ENCODE measurements at regions not wholly inside any gene's neighbourhood (a gene's known extent, or its start where the extent isn't known, plus 50 kb on each side); places are given as distances from the start of the nearest gene placed in this dataset.

GRCh38 chr10:129231821-129232220 lies 235.2 kb upstream of the MGMT start:
- H3K36me3 Mint-ChIP-seq, result no peaks in the 10 kb centered on the region
- ATAC-seq (no peak), DNase-seq (ENCODE audit: low spot score in 2 of 2) (no peak)
- H3K27ac Mint-ChIP-seq, result no peak overlapping the region
- H3K9me3 Mint-ChIP-seq, result no peaks in the 10 kb centered on the region

GRCh38 chr10:129233351-129234148 lies 233.5 kb upstream of the MGMT start:
- Mint-ChIP-seq H3K27ac (no peak overlapping the region), H3K36me3 (no peaks in the 10 kb centered on the region), H3K9me3 (no peaks in the 10 kb centered on the region)
- DNase-seq (ENCODE audit: low spot score in 2 of 2), result no peak
- ATAC-seq, result no peak

- H3K9me3 Mint-ChIP-seq, result no peaks in the 10 kb centered on the region
Observed at GRCh38 chr10:129236274-129236691, 230.8 kb upstream of the MGMT start.

GRCh38 chr10:129241461-129241860 lies 225.6 kb upstream of the MGMT start:
- no peak for ATAC-seq
- no peaks in the 10 kb centered on the region for H3K9me3 Mint-ChIP-seq
- no peak for DNase-seq (ENCODE audit: low spot score in 2 of 2)
- H3K36me3 Mint-ChIP-seq, result no peaks in the 10 kb centered on the region
- H3K27ac Mint-ChIP-seq, result no peak overlapping the region

More at GRCh38 chr10:129236274-129236691, 230.8 kb upstream of the MGMT start:
- DNase-seq (ENCODE audit: low spot score in 2 of 2), result no peak
- no peaks in the 10 kb centered on the region for H3K36me3 Mint-ChIP-seq
- no peak for ATAC-seq
- no peak overlapping the region for H3K27ac Mint-ChIP-seq

- Mint-ChIP-seq H3K36me3 (no peaks in the 10 kb centered on the region), H3K27ac (no peak overlapping the region), H3K9me3 (no peaks in the 10 kb centered on the region)
- ATAC-seq (no peak), DNase-seq (ENCODE audit: low spot score in 2 of 2) (no peak)
Observed at GRCh38 chr10:129244298-129244697, 222.7 kb upstream of the MGMT start.

- H3K27ac Mint-ChIP-seq, result no peak overlapping the region
- no peak for ATAC-seq
- no peak for DNase-seq (ENCODE audit: low spot score in 2 of 2)
- H3K36me3 Mint-ChIP-seq, result no peaks in the 10 kb centered on the region
- no peaks in the 10 kb centered on the region for H3K9me3 Mint-ChIP-seq
Observed at GRCh38 chr10:129244757-129245156, 222.3 kb upstream of the MGMT start.

- Mint-ChIP-seq H3K27ac (no peak overlapping the region), H3K36me3 (peaks cover 9 to 14% of the 10 kb centered on the region in 2 donors), H3K9me3 (peaks cover 0 to 8% of the 10 kb centered on the region in 2 donors)
- DNase-seq (ENCODE audit: low spot score in 2 of 2) (no peak), ATAC-seq (no peak)
Observed at GRCh38 chr10:129253161-129253864, 213.7 kb upstream of the MGMT start.

GRCh38 chr10:129253865-129254179 lies 213.2 kb upstream of the MGMT start:
- DNase-seq (ENCODE audit: low spot score in 2 of 2), result no peak
- ATAC-seq, result no peak

GRCh38 chr10:129258283-129258923 lies 208.6 kb upstream of the MGMT start:
- H3K27ac Mint-ChIP-seq, result no peak overlapping the region
- no peak for DNase-seq (ENCODE audit: low spot score in 2 of 2)

More at GRCh38 chr10:129253865-129254179, 213.2 kb upstream of the MGMT start:
- Mint-ChIP-seq H3K27ac (no peak overlapping the region), H3K9me3 (peaks cover 0 to 8% of the 10 kb centered on the region in 2 donors), H3K36me3 (peaks cover 9 to 14% of the 10 kb centered on the region in 2 donors)

GRCh38 chr10:129259128-129259815 lies 207.8 kb upstream of the MGMT start:
- no peak overlapping the region for H3K27ac Mint-ChIP-seq
- no peaks in the 10 kb centered on the region for H3K36me3 Mint-ChIP-seq
- no peaks in the 10 kb centered on the region for H3K9me3 Mint-ChIP-seq

More at GRCh38 chr10:129258283-129258923, 208.6 kb upstream of the MGMT start:
- no peaks in the 10 kb centered on the region for H3K36me3 Mint-ChIP-seq
- no peaks in the 10 kb centered on the region for H3K9me3 Mint-ChIP-seq
- no peak for ATAC-seq

GRCh38 chr10:129272176-129272575 lies 194.9 kb upstream of the MGMT start:
- ATAC-seq (no peak), DNase-seq (ENCODE audit: low spot score in 2 of 2) (no peak)
- Mint-ChIP-seq H3K36me3 (no peaks in the 10 kb centered on the region), H3K9me3 (no peaks in the 10 kb centered on the region), H3K27ac (no peak overlapping the region)

More at GRCh38 chr10:129259128-129259815, 207.8 kb upstream of the MGMT start:
- no peak for ATAC-seq
- no peak for DNase-seq (ENCODE audit: low spot score in 2 of 2)

GRCh38 chr10:129272866-129273650 lies 194.0 kb upstream of the MGMT start:
- ATAC-seq, result no peak
- no peak for DNase-seq (ENCODE audit: low spot score in 2 of 2)
- Mint-ChIP-seq H3K36me3 (no peaks in the 10 kb centered on the region), H3K27ac (no peak overlapping the region), H3K9me3 (no peaks in the 10 kb centered on the region)

- DNase-seq (ENCODE audit: low spot score in 2 of 2), result no peak
- Mint-ChIP-seq H3K9me3 (no peaks in the 10 kb centered on the region), H3K27ac (no peak overlapping the region), H3K36me3 (no peaks in the 10 kb centered on the region)
- no peak for ATAC-seq
Observed at GRCh38 chr10:129273860-129274259, 193.2 kb upstream of the MGMT start.

GRCh38 chr10:129274748-129275474 lies 192.1 kb upstream of the MGMT start:
- DNase-seq (ENCODE audit: low spot score in 2 of 2), result no peak
- Mint-ChIP-seq H3K27ac (no peak overlapping the region), H3K9me3 (no peaks in the 10 kb centered on the region), H3K36me3 (no peaks in the 10 kb centered on the region)
- ATAC-seq, result no peak

- Mint-ChIP-seq H3K27ac (no peak overlapping the region), H3K36me3 (no peaks in the 10 kb centered on the region), H3K9me3 (no peaks in the 10 kb centered on the region)
Observed at GRCh38 chr10:129275886-129276285, 191.2 kb upstream of the MGMT start.

GRCh38 chr10:129277084-129277483 lies 190.0 kb upstream of the MGMT start:
- ATAC-seq (no peak), DNase-seq (ENCODE audit: low spot score in 2 of 2) (no peak)
- Mint-ChIP-seq H3K27ac (no peak overlapping the region), H3K36me3 (peaks cover 0 to 6% of the 10 kb centered on the region in 2 donors), H3K9me3 (peaks cover 5 to 10% of the 10 kb centered on the region in 2 donors)

More at GRCh38 chr10:129275886-129276285, 191.2 kb upstream of the MGMT start:
- ATAC-seq (no peak), DNase-seq (ENCODE audit: low spot score in 2 of 2) (no peak)

Measured in activated naive CD4-positive, alpha-beta T cell treated with anti-CD3 and anti-CD28 coated beads, Interleukin-2, amount 50 U/mL, for 72 hours (primary cell).